GM12878 (cell line): ENCODE measurements at regions not wholly inside any gene's neighbourhood (a gene's known extent, or its start where the extent isn't known, plus 50 kb on each side); places are given as distances from the start of the nearest gene placed in this dataset.

Source experiments
- ATAC-seq: fragments of 200-7000 bp; cut with Tn5 transposase; 3 replicates; pipeline ENCODE4 v1.9.1; 2020; ENCODE audit warnings: mild to moderate bottlenecking, moderate library complexity
- BruUV-seq: library from RNA; stranded (reverse); fragments of 400-500 nt; replicated peaks from 2 replicates; lab custom pipeline; 2021; lab: Mats Ljungman, UMichigan
- CTCF ChIA-PET: fragments of 300-600 bp; sonication (Branson Sonifier 250); formaldehyde crosslinking; extraction: SDS; loops from one replicate; lab custom pipeline; 2021; ENCODE audit warnings: inconsistent platforms; lab: Yijun Ruan, JAX
- POLR2A ChIA-PET: fragments of 350-600 bp; formaldehyde crosslinking; extraction: SDS; loops from one replicate; lab custom pipeline; 2021; ENCODE audit warnings: inconsistent platforms; lab: Charles Lee
- RAD21 ChIA-PET: fragments of 300-600 bp; sonication (Branson Sonifier 250); formaldehyde crosslinking; loops from one replicate; lab custom pipeline; 2023; ENCODE audit warnings: antibody characterized with exemption; ENCODE audit not compliant: unreplicated experiment; lab: Charles Lee
- SMC1A ChIA-PET: fragments of 300-600 bp; sonication (Branson Sonifier 250); formaldehyde crosslinking; loops from one replicate; lab custom pipeline; 2023; ENCODE audit not compliant: unreplicated experiment, uncharacterized antibody; lab: Charles Lee
- DNase-seq: peaks from one replicate; pipeline ENCODE4 v3.0.0-alpha.2; 2011; ENCODE audit warnings: low read depth, low spot score
- FAIRE-seq: peaks from 3 replicates; lab custom pipeline; 2011; peaks lifted over from hg19 to GRCh38; lab: Jason Lieb, UNC
- H2AFZ ChIP-seq: 2 replicates; pipeline ENCODE4 v1.6.0; 2011; ENCODE audit warnings: low read depth, low read length, control low read depth; ENCODE audit not compliant: control insufficient read depth
- H3K27ac ChIP-seq: 2 replicates; pipeline ENCODE4 v1.5.1; 2011; ENCODE audit warnings: control low read depth; ENCODE audit not compliant: control insufficient read depth, insufficient read depth
- H3K27me3 ChIP-seq, 2 experiments: replicated peaks in 1 of 2; 2 replicates each; pipeline versions ENCODE4 v1.6.0 to v1.6.1; 2011; ENCODE audit warnings: low read length in 1 of 2; ENCODE audit not compliant: control insufficient read depth in 2 of 2, insufficient read depth in 2 of 2
- H3K36me3 ChIP-seq, 2 experiments: 2 replicates each; pipeline ENCODE4 v1.5.1; 2011; ENCODE audit warnings: low read length in 1 of 2; ENCODE audit not compliant: control insufficient read depth in 2 of 2, insufficient read depth in 2 of 2
- H3K4me1 ChIP-seq: 2 replicates; pipeline ENCODE4 v1.6.1; 2011; ENCODE audit warnings: mild to moderate bottlenecking, low read length, moderate library complexity, mixed read lengths; ENCODE audit not compliant: control insufficient read depth, insufficient read depth
- H3K4me2 ChIP-seq: 2 replicates; pipeline ENCODE4 v1.6.0; 2011; ENCODE audit warnings: control low read depth; ENCODE audit not compliant: control insufficient read depth, insufficient read depth
- H3K4me3 ChIP-seq: fragments of 200-600 bp; sonication (generic); 2 replicates; pipeline ENCODE4 v1.5.1; 2016
- H3K79me2 ChIP-seq: 2 replicates; pipeline ENCODE4 v1.6.0; 2011; ENCODE audit warnings: low read length; ENCODE audit not compliant: control insufficient read depth, insufficient read depth
- H3K9ac ChIP-seq: 2 replicates; pipeline ENCODE4 v1.8.0; 2011; ENCODE audit warnings: low read length, control low read depth, mixed read lengths; ENCODE audit not compliant: control insufficient read depth, insufficient read depth
- H3K9me3 ChIP-seq: replicated peaks from 3 replicates; pipeline ENCODE4 v1.5.1; 2011; ENCODE audit warnings: mild to moderate bottlenecking, low read length; ENCODE audit not compliant: control insufficient read depth, insufficient read depth
- H4K20me1 ChIP-seq: 2 replicates; pipeline ENCODE4 v1.6.0; 2011; ENCODE audit not compliant: control insufficient read depth, insufficient read depth
- CHD2 ChIP-seq: IDR thresholded peaks from 2 replicates; pipeline ENCODE4 v1.6.1; 2011; ENCODE audit warnings: low read depth, low read length, improper control_type of control experiment, borderline replicate concordance
- CREM ChIP-seq: IDR thresholded peaks from 2 replicates; pipeline ENCODE4 v1.6.1; 2014; ENCODE audit warnings: antibody characterized with exemption, low read depth
- CTCF ChIP-seq, 3 experiments: IDR thresholded peaks in 2 of 3; conservative IDR thresholded peaks in 1 of 3; 2 replicates each; pipeline ENCODE4 v1.5.1; 2011; ENCODE audit warnings: low read depth in 3 of 3, low read length in 3 of 3, mild to moderate bottlenecking in 3 of 3, control low read depth in 2 of 3, moderate library complexity in 2 of 3, inconsistent platforms in 1 of 3, mixed read lengths in 1 of 3; ENCODE audit not compliant: control insufficient read depth in 2 of 3, insufficient read depth in 1 of 3; ENCODE audit errors: extremely low read depth in 1 of 3
- GABPA ChIP-seq: IDR thresholded peaks from 2 replicates; pipeline ENCODE4 v1.6.1; 2014; ENCODE audit warnings: antibody characterized with exemption, low read depth, mild to moderate bottlenecking, inconsistent platforms
- HDAC2 ChIP-seq: fragments of 200-600 bp; sonication (generic); IDR thresholded peaks from 2 replicates; pipeline ENCODE4 v1.6.1; 2017
- KAT2A ChIP-seq: conservative IDR thresholded peaks from 2 replicates; pipeline ENCODE4 v1.6.1; 2011; ENCODE audit warnings: low read depth, low read length; ENCODE audit not compliant: control insufficient read depth
- PRDM15 ChIP-seq: fragments of 450-650 bp; formaldehyde crosslinking; IDR thresholded peaks from 2 replicates; pipeline ENCODE4 v1.4.0; 2020; ENCODE audit warnings: mild to moderate bottlenecking, moderate library complexity
- RCOR1 ChIP-seq: conservative IDR thresholded peaks from 2 replicates; pipeline ENCODE4 v1.6.1; 2012; ENCODE audit warnings: low read depth, low read length, improper control_type of control experiment
- RELB ChIP-seq: fragments of 450-650 bp; IDR thresholded peaks from 2 replicates; pipeline ENCODE4 v1.6.1; 2017; ENCODE audit warnings: low read depth, mild to moderate bottlenecking, moderate library complexity
- RFX5 ChIP-seq: IDR thresholded peaks from 2 replicates; pipeline ENCODE4 v1.6.1; 2011; ENCODE audit warnings: low read depth, low read length, improper control_type of control experiment
- SKIL ChIP-seq: fragments of 450-650 bp; IDR thresholded peaks from 2 replicates; pipeline ENCODE4 v1.6.1; 2017; ENCODE audit warnings: mild to moderate bottlenecking, low read depth, inconsistent platforms; ENCODE audit not compliant: poor library complexity, severe bottlenecking
- SMC3 ChIP-seq: IDR thresholded peaks from 2 replicates; pipeline ENCODE4 v1.6.1; 2011; ENCODE audit warnings: low read length, improper control_type of control experiment, borderline replicate concordance
- ZZZ3 ChIP-seq: IDR thresholded peaks from 2 replicates; pipeline ENCODE4 v1.6.1; 2011; ENCODE audit warnings: low read depth; ENCODE audit not compliant: control insufficient read depth, insufficient read length
- in situ Hi-C: fragments of 300-500 bp; cut with MboI; formaldehyde crosslinking; loops from 9 replicates; pipeline ENCODE4 v1.14.3; 2018; ENCODE audit warnings: mixed read lengths
- intact Hi-C: fragments of 100-400 bp; cut with micrococcal nuclease; formaldehyde crosslinking; loops from one replicate; pipeline ENCODE4 v1.14.2; 2022; ENCODE audit not compliant: unreplicated experiment

GRCh38 chr2:126838716-126838985, 60.0 kb upstream of the TEX51 start (continued):
- TF ChIP-seq CREM, result no peak
- no peak for TF ChIP-seq CHD2
- TF ChIP-seq SKIL, result no peak
- TF ChIP-seq HDAC2, result no peak
- no peak for TF ChIP-seq PRDM15 (CRISPR knock-in tag)
- TF ChIP-seq, all 136 proteins: peak for 0

GRCh38 chr2:126839796-126840195, 58.9 kb upstream of the TEX51 start:
- ATAC-seq (no peak), FAIRE-seq (no peak), DNase-seq (no peak)
- Histone ChIP-seq H2AFZ (no peak overlapping the region), H3K4me1 (no peaks in the 10 kb centered on the region), H3K9me3 (no peaks in the 10 kb centered on the region), H3K9ac (no peak overlapping the region), H3K27me3 (no peaks in the 10 kb centered on the region), H3K4me3 (no peak overlapping the region), H3K36me3 (no peaks in the 10 kb centered on the region), H3K27ac (no peak overlapping the region), H3K4me2 (no peak overlapping the region), H3K79me2 (no peaks in the 10 kb centered on the region), H4K20me1 (no peaks in the 10 kb centered on the region)
- ChIA-PET RAD21 (no interaction called here), CTCF (no interaction called here), POLR2A (no interaction called here), SMC1A (no interaction called here)
- in situ Hi-C loops (no loop called here), intact Hi-C loops (no loop called here)
- no TSS peak for BruUV-seq
- no peak for TF ChIP-seq RFX5
- no peak for TF ChIP-seq ZZZ3
- no peak for TF ChIP-seq CTCF (IDR thresholded peaks at IDR 0.05 in 2 of 3, conservative IDR thresholded peaks at IDR 0.05 in 1 of 3; ENCODE audit: control insufficient read depth in 2 of 3, extremely low read depth in 1 of 3, insufficient read depth in 1 of 3, low read depth in 3 of 3, low read length in 3 of 3)
- TF ChIP-seq RELB, result no peak
- no peak for TF ChIP-seq SMC3
- no peak for TF ChIP-seq KAT2A
- no peak for TF ChIP-seq RCOR1
- no peak for TF ChIP-seq GABPA
